ENCODE measurements at regions not wholly inside any gene's neighbourhood (a gene's known extent, or its start where the extent isn't known, plus 50 kb on each side); places are given as distances from the start of the nearest gene placed in this dataset.

DNA sequence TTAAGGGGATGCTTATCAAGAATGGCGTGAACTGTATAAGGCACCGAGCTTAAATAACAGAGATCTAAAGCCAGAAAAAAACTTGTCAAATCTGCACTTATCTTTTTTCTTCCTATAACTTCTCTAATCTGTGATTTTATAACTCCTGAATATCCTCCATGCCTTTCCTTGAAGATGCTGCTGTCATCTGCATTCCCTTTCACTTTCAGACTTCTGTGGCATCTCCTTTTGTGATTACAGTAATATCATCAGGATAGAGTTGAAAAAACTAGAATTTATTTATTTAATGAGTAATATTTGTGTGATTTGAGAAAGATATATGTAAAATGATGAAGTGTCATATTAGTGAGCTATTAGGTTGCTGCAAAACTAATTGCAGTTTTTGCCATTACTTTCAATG, 357.8 kb upstream of the PTBP2 start:
- no peak for DNase-seq (ENCODE audit: low spot score)

DNA sequence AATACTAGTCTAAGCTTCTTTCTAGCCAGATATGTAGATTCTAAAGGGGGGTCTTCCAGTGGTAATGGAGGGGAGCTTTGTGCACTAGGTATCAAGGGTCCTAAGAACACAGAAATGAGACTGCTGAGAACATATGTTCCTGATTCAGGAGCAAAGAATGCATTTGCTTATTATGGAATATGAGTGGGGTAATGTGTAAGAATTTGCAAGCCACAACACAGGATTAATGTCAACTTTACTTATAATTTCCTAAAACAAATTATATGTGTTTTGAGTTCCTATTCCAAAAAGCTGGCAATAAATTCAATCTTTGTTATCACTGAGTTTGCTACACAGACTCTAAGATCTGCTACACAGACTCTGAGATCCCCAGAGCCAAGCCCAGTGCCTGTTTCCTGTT, 357.0 kb upstream of the PTBP2 start:
- no peak for DNase-seq (ENCODE audit: low spot score)

DNA sequence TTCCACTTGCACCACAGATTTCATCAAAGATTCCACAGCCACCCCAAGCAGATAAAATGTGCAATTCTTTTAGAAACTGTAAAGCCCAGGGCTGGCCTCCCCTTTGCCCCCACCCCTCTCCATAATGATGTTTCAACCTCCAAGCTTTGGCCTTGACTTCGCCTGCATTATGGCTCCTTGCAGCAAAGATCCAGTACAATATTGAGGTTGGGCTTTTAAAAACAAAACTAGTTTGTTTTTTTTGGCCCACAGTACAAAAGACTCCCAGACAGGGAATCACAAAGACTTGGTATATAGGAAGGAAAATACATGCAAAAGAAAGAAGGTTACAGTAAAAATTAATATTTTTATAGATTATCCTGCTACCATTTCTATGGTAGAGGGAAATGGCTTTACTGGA, 356.5 kb upstream of the PTBP2 start:
- no peak for DNase-seq (ENCODE audit: low spot score)

DNA sequence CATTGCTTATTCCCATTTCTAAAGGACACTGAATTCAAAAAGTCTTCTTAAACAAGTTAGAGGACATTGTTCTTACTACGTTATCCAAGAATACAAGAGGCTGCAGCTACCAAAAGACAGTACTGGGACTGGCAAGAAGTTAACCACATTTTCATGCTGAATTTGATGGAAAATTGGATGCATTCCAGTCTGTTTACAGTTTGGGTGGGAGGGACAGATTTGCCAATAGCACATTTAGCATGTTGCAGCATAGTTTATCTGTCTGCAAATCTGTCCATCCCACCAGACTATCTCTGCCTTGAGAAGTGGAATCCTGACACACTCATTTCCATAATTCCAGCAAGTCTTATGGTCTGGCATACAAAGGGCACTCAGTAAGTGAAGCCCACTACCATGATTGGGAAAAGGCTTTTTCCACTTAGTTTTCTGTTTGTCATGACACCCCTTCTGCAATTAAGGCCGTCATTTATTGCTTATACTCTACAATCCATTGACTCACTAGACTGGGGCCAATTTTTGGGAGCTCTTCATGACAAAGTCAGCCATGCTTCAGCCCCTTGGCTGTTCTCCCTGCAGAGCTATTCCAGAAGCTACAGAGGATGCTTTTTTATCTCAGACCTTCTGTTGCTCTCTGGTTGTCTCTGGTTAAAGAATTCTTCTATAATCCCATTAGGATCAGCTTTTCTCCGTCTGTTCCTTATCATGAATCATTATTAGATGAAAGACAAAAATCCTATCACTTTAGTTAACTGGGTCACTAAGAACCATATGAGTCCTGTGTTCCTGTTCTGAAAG, 355.8 kb upstream of the PTBP2 start:
- DNase-seq (ENCODE audit: low spot score) = no peak

DNA sequence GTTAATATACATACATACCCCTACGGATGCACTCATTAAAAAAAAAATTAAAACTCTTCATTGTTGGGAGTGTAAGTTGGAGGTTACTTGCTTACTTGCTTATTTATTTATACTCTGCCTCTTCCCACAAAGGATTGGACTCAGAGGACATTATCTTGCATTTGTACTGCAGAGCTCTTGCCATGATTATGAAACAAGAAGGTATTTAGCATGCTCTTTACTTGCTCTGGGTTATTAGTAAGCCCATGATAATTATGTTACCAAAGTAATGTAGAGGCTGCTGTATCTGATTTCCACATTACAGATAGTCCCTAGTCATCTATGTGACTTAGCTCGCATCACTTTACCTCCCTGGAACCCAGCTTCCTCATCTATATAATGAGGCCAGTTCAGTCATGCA, 355.1 kb upstream of the PTBP2 start:
- no peak for DNase-seq (ENCODE audit: low spot score)

DNA sequence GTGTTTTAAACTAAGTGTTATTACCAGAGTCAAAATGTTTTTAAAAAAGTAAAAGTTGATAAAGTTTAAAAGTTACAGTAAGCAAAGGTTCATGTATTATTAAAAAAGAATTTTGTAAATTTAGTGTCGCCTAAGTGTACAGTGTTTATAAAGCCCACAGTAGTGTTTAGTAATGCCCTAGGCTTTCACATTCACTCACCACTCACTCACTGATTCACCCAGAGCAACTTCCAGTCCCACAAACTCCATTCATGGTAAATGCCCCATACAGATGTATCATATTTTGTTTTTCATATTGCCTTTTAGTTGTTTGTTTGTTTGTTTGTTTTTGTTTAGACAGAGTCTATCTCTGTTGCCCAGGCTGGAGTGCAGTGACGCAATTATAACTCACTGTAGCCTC, 353.8 kb upstream of the PTBP2 start:
- no peak for DNase-seq (ENCODE audit: low spot score)

DNA sequence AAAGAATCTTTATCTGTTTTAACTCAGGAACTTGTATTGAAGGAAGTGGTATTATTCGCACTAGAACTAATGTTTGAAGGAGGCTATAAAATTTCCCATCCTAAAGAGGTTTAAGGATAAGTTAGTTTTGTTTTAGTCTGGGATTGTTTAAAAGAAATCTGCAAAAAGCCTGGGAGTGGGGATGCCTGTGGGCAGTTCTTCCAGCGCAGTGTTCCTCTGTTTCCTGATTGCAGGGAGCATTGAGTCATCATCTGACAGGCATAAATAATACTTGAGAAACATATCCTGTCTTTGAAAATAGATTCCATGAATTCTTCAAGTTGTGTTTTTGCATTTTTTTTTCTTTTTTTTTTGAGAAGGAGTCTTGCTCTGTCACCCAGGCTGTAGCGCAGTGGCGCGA, 350.8 kb upstream of the PTBP2 start:
- no peak for DNase-seq (ENCODE audit: low spot score)

DNA sequence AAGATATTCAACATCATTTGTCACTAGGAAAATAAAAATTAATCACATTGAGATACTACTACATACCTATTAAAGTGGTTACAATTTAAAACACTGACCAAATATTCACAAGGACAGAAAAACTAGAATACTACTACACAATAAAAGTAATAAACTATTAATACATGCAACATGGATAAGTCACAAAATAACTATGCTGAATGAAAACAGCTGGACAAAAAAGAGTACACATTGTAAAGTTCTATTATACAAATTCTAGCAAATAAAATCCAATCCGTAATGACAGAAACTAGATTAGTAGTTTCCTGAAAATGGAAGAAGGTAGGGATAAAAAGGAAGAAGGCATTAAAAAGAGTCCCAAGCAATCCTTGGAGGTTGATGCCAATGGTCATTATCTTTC, 348.7 kb upstream of the PTBP2 start:
- no peak for DNase-seq (ENCODE audit: low spot score)

DNA sequence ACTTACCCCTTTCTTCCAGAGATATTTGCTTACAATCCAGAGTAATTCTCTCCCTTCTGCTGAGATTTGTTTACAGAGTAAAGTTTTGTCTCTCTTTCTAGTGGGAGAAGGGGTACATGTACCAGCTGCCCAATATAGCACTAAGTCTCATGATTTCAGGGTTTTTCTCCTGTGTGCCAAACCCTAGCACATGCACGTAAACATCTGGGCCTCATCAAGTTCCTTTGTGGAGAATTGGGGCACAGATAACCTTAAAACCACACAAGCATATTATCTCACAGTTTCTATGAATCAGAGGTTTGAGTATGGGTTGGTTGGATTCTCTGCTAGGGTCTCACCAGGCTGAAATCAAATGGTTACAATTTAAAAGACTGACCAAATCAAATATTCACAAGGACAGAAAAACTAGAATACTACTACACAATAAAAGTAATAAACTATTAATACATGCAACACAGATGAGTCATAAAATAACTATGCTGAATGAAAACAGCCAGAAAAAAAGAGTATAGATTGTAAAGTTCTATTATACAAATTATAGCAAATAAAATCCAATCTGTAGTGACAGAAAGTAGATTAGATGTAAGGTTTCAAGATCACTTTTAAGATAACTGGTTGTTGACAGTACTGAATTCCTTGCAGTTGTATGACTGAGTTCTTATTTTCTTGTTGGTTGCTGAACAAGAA, 347.4 kb upstream of the PTBP2 start:
- no peak for DNase-seq (ENCODE audit: low spot score)

DNA sequence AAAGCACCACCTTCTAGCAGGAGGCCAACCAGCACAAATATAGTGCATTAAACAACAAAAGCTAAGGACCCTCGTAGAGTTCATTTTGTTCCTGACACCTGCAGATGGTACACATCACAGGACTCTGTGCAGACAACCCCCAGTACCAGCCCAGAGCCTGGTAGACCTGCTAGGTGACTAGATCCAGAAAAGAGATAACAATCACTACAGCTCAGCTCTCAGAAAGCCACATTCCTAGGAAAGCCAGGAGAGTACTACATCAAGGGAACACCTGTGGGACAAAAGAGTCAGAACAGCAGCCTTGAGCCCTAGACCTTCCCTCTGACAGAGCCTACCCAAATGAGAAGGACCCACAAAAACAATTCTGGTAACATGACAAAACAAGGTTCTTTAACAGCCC, 344.7 kb upstream of the PTBP2 start:
- DNase-seq (ENCODE audit: low spot score) = no peak

DNA sequence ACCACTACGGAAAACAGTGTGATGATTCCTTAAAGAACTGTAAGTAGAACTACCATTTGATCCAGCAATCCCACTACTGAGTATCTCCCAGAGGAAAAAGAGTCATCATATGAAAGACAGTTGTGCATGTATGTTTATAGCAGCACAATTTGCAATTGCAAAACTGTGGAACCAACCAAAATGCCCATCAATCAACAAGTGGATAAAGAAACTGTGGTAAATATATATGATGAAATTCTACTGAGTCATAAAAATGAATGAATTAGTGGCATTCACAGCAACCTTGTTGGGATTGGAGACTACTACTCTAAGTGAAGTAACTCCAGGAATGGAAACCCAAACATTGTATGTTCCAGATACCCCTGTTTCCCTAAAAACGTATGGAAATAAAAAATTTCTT, 337.0 kb upstream of the PTBP2 start:
- no peak for DNase-seq (ENCODE audit: low spot score)

DNA sequence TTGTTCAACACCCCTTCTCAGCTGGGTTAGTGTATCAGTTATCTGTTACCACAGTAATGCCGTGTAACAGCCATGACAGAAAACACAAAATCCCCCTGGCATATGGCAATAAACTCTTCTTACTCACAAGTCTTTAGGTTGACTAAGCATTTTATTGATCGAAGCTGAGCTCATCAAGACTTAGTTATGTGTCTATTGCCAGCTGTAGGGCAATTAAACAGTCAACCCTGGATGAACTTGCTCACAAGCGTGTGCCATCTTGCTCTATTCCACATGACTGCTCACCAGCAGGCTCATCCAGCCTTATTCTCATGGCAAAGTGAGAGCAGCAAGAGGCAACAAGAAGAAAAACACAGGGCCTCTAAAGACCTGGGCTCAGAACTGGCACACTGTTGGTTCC, 333.8 kb upstream of the PTBP2 start:
- no peak for DNase-seq (ENCODE audit: low spot score)

DNA sequence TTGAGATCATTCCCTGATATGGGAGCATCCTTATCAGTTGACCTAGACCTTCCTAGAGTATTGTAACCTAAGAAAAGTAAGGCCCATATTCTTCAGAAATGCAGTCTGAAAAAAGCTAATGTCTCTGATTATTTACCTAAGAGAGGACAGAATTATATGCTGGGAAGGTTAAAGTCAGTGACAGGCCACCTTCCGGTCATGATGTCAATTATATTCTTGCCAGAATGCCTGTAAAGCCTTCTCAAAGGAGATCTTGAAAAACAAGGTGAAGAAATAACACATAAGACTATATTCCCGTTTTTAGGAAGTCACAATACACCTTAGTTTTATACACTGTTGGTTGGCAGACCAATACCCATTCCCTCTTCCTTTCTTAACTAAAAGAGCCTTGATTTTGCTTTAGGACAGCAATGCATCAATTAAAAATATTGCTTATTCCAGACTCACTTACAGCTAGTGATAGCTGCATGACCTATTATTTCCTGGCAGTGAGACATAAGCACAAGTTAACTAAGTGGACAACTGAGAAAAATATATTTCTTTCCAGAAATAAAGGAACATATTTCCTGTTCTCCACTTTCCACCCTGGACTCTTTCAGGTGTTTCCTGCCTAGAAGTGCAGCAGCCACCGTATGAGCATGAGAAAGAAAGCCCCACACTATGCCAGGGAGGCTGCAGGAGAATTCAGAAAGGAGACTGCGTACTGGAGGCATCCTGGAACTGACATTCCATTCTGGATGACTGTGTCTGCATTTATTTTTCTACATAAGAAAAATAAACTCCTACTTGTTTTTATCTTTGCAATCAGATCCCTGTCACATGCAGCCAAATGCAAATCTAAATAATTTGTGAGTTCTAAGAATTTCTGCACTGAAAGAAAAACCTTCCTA, 332.9 kb upstream of the PTBP2 start:
- DNase-seq (ENCODE audit: low spot score) = no peak

DNA sequence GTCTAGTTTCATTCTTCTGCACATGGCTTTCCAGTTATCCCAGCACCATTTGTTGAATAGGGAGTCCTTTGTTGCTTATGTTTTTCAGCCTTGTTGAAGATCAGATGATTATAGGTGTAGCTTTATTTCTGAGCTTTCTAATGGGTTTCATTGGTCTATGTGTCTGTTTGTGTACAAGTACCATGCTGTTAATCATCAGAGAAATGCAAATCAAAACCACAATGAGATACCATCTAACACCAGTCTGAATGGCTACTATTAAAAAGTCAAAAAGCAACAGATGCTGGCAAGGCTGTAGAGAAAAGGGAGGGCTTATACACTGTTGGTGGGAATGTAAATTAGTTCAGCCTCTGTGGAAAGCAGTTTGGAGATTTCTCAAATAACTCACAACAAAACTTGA, 321.5 kb upstream of the PTBP2 start:
- DNase-seq (ENCODE audit: low spot score) = no peak

DNA sequence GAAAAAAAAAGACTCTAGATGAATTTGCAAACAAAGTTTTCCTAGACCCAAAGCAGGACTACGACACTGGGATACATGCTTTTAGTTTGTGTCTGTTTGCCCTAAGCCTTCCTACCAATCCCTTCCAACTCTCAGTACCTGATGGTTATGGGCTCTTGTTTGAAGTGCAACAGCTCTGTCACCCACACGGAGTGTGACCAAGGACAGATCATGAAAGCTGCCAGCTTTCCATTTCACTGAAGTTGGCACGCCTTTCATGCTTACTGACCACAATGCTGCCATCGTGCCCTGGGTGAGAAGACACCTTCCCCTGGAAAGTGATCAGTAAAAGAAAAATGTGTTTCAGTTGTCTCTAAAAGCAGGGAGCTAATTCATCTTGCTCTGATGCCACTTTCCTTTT, 312.5 kb upstream of the PTBP2 start:
- no peak for DNase-seq (ENCODE audit: low spot score)

DNA sequence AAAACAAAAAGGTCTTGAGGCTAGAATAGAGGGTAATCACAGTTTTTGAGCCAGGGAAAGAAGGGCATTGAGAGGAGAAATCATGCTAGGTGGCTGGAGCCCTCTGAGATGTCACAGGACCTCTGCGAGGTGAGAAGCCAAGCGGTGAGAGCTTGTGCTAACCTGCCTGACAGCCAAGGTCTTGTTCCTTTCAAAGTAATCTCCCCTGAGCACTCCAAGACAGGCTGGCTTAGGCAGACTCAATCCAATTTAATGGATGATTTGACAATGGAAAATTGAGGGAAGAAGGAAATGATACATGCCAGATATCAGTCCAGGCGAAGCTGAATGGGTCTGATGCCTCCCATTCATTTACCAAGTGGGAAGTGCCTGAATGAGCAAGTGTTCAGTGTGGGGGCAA, 311.9 kb upstream of the PTBP2 start:
- DNase-seq (ENCODE audit: low spot score) = no peak

DNA sequence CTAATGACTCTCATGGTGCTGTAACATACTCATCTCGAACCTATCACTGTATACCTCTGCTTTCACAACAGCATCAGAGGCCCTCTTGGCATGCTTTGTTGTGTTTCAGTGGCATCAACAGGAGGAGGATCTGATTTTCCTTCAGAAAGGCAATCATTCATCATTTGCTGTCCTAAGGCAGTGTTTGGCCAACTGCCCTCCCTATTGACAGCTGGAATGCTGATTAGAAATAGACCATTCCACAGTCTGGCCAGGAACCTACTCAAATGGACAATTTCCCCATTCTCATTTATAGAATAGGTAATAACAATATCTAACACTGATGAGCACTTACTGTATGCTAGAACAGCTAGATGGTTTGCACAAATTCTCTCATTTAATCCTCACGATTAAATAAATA, 310.6 kb upstream of the PTBP2 start:
- no peak for DNase-seq (ENCODE audit: low spot score)

DNA sequence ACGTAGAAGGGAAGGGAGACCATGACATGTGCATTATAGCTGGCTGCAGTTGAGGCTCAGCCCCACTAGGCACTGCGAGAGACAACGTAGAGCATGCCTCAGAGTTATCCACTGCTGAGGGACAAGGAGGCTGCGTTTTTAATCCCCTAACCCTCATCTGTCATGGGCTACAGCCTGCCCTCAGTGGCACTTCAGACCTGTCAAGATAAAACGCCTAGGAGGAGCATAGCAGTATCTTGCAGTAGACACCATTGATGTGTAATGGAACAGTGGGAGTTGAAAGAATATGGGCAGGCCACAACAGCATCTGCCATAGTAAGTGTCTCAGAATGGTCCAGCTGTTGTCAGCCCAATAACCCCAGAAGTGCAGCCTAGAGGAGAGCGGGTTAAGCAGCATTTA, 307.0 kb upstream of the PTBP2 start:
- no peak for DNase-seq (ENCODE audit: low spot score)

DNA sequence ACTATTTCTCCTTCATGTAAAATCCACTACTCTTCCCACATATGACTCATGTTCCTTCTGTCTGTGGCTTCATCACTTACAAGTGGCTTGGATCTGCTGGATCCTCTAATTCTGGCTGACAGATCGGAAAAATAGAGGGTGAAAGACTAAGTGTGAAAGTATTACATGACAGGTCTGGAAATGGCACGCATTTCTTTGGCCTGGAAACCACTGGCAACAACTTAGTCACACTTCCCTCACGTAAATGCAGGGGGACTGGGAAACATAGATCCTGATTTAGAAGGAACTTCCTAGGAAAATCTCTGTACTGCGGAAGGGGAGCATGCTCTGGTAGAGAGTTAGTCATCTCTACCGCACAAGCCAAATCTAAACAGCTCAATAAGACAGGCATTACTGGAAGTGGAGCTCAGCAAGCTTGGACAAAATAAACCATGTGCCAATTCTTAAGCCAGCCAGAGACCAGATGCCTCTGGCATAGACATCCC, 305.4 kb upstream of the PTBP2 start:
- DNase-seq (ENCODE audit: low spot score) = no peak

DNA sequence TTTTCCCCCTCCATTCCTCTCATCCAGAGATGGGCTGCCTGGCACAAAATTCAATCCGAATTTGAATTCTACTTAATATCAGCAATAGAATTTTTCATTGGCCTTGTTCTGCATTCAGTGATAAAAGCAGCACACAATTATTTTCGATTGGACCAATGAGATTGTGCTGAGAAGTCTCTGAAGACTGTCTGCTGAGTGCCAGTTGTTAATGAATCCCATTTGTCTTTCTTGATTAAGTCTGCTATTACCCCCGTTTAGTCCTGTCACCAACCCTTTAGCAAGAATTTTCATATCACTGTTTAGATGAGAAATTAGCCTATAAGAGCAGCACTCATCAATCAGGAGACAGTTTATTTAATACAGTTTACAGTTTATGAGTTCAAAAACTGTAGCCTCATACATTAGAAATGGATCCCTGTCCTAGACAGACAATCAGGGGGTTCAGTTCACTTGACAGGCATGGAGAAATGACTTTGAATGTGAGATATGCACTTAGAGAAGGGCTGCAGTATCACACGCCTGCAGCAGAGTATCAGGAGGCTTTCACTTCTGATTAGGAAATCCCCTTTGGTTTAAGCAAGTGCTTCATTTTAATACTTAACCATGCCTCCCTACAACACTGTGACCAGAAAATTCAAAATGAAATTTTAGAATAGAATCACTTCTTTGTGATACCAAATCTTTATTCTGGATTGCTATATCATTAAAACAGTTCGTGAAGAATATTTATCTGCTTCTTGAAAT, 304.7 kb upstream of the PTBP2 start:
- DNase-seq (ENCODE audit: low spot score) = no peak

DNA sequence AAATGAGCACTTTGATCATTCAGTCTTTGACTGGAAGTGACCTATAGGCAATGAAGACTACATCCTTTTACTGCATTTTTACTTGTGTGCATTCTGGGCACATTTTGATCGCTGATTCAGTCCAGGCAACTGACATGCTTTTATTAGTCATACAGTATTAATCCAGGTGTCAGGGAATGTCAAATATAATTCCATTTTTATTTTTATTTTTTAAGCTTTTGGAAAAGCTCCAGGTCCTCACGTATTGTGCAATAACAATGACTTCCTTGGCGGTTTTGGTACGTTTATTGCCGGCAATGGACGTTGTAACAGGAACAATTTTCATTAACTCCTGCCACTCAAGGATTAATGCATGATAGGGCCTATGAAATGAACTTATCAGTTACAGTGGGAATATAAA, 302.6 kb upstream of the PTBP2 start:
- no peak for DNase-seq (ENCODE audit: low spot score)

DNA sequence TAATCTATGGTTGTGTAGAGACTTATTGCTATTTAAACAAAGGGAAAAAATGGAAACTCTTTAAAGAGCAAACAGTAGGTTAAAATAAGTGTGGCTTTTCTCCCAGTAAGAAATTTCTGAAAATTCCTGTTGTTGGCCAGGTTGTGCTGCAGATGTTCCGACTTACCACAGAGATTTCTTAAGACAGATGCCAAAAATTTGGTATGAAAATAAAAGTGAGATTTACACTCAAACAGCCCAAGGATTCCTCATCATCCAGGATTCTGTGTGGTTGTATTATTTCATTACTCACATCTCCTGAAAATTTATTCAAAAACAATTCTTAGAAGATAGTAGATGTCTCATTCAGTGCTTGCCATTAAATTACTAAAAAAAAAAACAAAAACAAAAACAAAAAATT, 296.7 kb upstream of the PTBP2 start:
- no peak for DNase-seq (ENCODE audit: low spot score)

Data from activated CD4-positive, alpha-beta T cell treated with anti-CD3 and anti-CD28 coated beads, Interleukin-2, Interleukin-4, amounts not matched to agents 100 ng/mL and 50 ng/mL, durations not matched to agents 16 hours and 8 hours (primary cell).